IMR-90 (cell line): ENCODE measurements at regions not wholly inside any gene's neighbourhood (a gene's known extent, or its start where the extent isn't known, plus 50 kb on each side); places are given as distances from the start of the nearest gene placed in this dataset.

Source experiments
- ATAC-seq: fragments of 200-7000 bp; cut with Tn5 transposase; 2 replicates; pipeline ENCODE4 v1.9.1; 2020; ENCODE audit warnings: low read depth, mild to moderate bottlenecking, moderate library complexity
- BruUV-seq: library from RNA; stranded (reverse); fragments of 400-500 nt; replicated peaks from 2 replicates; lab custom pipeline; 2021; lab: Mats Ljungman, UMichigan
- CTCF ChIA-PET: fragments of 300-600 bp; formaldehyde crosslinking; extraction: SDS; loops from one replicate; lab custom pipeline; 2021; ENCODE audit warnings: antibody characterized with exemption; lab: Yijun Ruan, JAX
- POLR2A ChIA-PET: fragments of 300-600 bp; sonication (Branson Sonifier 250); formaldehyde crosslinking; loops from one replicate; lab custom pipeline; 2022; ENCODE audit warnings: antibody characterized with exemption; ENCODE audit not compliant: unreplicated experiment; lab: Charles Lee
- DNase-seq: peaks from one replicate; pipeline ENCODE4 v3.0.0; 2013
- H2AFZ ChIP-seq: replicated peaks from 2 replicates; pipeline ENCODE3; 2013; ENCODE audit warnings: low read length, mild to moderate bottlenecking; ENCODE audit not compliant: poor library complexity
- H2AK5ac ChIP-seq: 2 replicates; pipeline ENCODE4 v1.6.1; 2013; ENCODE audit warnings: low read depth, low read length, inconsistent platforms
- H2AK9ac ChIP-seq: replicated peaks from 2 replicates; pipeline ENCODE3; 2013; ENCODE audit warnings: mild to moderate bottlenecking, low read depth, low read length, moderate library complexity; ENCODE audit not compliant: poor library complexity
- H2BK120ac ChIP-seq: 2 replicates; pipeline ENCODE4 v1.6.1; 2013; ENCODE audit warnings: low read depth, low read length, inconsistent platforms
- H2BK15ac ChIP-seq: 3 replicates; pipeline ENCODE4 v1.6.1; 2013; ENCODE audit warnings: low read depth, low read length, inconsistent platforms
- H2BK20ac ChIP-seq: 2 replicates; pipeline ENCODE4 v1.6.1; 2013; ENCODE audit warnings: low read depth, mild to moderate bottlenecking, inconsistent platforms, low read length, moderate library complexity
- H2BK5ac ChIP-seq: 2 replicates; pipeline ENCODE4 v1.6.1; 2013; ENCODE audit warnings: mild to moderate bottlenecking, low read depth, low read length, inconsistent platforms; ENCODE audit not compliant: poor library complexity, severe bottlenecking
- H3K14ac ChIP-seq: replicated peaks from 2 replicates; pipeline ENCODE4 v1.6.1; 2013; ENCODE audit warnings: low read depth, low read length, inconsistent platforms
- H3K18ac ChIP-seq: 2 replicates; pipeline ENCODE4 v1.6.1; 2013; ENCODE audit warnings: low read depth, low read length, control low read depth
- H3K23ac ChIP-seq: 2 replicates; pipeline ENCODE4 v1.6.1; 2013; ENCODE audit warnings: low read depth, low read length, inconsistent platforms
- H3K27ac ChIP-seq: 2 replicates; pipeline ENCODE4 v1.5.1; 2013; ENCODE audit warnings: mild to moderate bottlenecking, control low read depth, low read length; ENCODE audit not compliant: insufficient read depth
- H3K27me3 ChIP-seq: 2 replicates; pipeline ENCODE4 v1.6.1; 2013; ENCODE audit warnings: low read length; ENCODE audit not compliant: control insufficient read depth, insufficient read depth
- H3K36me3 ChIP-seq: 2 replicates; pipeline ENCODE4 v1.6.1; 2013; ENCODE audit warnings: low read length, mixed read lengths; ENCODE audit not compliant: control insufficient read depth, insufficient read depth
- H3K4ac ChIP-seq: 2 replicates; pipeline ENCODE4 v1.6.1; 2013; ENCODE audit warnings: low read depth, low read length, inconsistent platforms
- H3K4me1 ChIP-seq: 2 replicates; pipeline ENCODE4 v1.6.1; 2013; ENCODE audit warnings: low read length, mixed read lengths; ENCODE audit not compliant: control insufficient read depth, insufficient read depth
- H3K4me2 ChIP-seq: 2 replicates; pipeline ENCODE4 v1.6.1; 2013; ENCODE audit warnings: low read depth, mild to moderate bottlenecking, control low read depth, low read length, moderate library complexity
- H3K4me3 ChIP-seq: 2 replicates; pipeline ENCODE4 v1.5.1; 2013; ENCODE audit warnings: low read depth, mild to moderate bottlenecking, control low read depth, low read length, moderate library complexity; ENCODE audit not compliant: insufficient read depth
- H3K56ac ChIP-seq: 2 replicates; pipeline ENCODE4 v1.6.1; 2013; ENCODE audit warnings: low read length, inconsistent platforms; ENCODE audit not compliant: insufficient read depth; ENCODE audit errors: extremely low read depth
- H3K79me1 ChIP-seq, 2 experiments: 2 replicates each; pipeline ENCODE4 v1.6.1; 2013; ENCODE audit warnings: low read length in 2 of 2, inconsistent platforms in 1 of 2, low read depth in 1 of 2
- H3K9ac ChIP-seq: 2 replicates; pipeline ENCODE4 v1.6.1; 2013; ENCODE audit warnings: low read depth, low read length, control low read depth
- H3K9me1 ChIP-seq: 2 replicates; pipeline ENCODE4 v1.6.1; 2013; ENCODE audit warnings: low read length, inconsistent platforms; ENCODE audit not compliant: insufficient read depth
- H3K9me3 ChIP-seq: 2 replicates; pipeline ENCODE4 v1.6.1; 2013; ENCODE audit warnings: low read length; ENCODE audit not compliant: control insufficient read depth, insufficient read depth
- H4K20me1 ChIP-seq: 2 replicates; pipeline ENCODE4 v1.6.1; 2013; ENCODE audit warnings: low read length, inconsistent platforms; ENCODE audit not compliant: insufficient read depth
- H4K5ac ChIP-seq: 2 replicates; pipeline ENCODE4 v1.6.1; 2013; ENCODE audit warnings: mild to moderate bottlenecking, low read depth, low read length, control low read depth
- H4K8ac ChIP-seq, 2 experiments: 2 replicates each; pipeline ENCODE4 v1.6.1; 2013; ENCODE audit warnings: low read depth in 2 of 2, low read length in 2 of 2, control low read depth in 1 of 2, inconsistent platforms in 1 of 2
- H4K91ac ChIP-seq: 2 replicates; pipeline ENCODE4 v1.6.1; 2013; ENCODE audit warnings: low read depth, low read length, inconsistent platforms; ENCODE audit not compliant: insufficient read depth
- CEBPB ChIP-seq: IDR thresholded peaks from 2 replicates; pipeline ENCODE4 v1.6.1; 2012; ENCODE audit warnings: low read depth, low read length, improper control_type of control experiment
- FOS ChIP-seq: fragments of 150-350 bp; IDR thresholded peaks from 2 replicates; pipeline ENCODE4 v1.6.1; 2016; ENCODE audit warnings: low read depth, low read length
- MAFK ChIP-seq: IDR thresholded peaks from 2 replicates; pipeline ENCODE4 v1.6.1; 2012; ENCODE audit warnings: low read depth, low read length, improper control_type of control experiment
- MAZ ChIP-seq: IDR thresholded peaks from 2 replicates; pipeline ENCODE4 v1.6.1; 2012; ENCODE audit warnings: low read depth, mild to moderate bottlenecking, low read length, improper control_type of control experiment, moderate library complexity, borderline replicate concordance
- MXI1 ChIP-seq: IDR thresholded peaks from 2 replicates; pipeline ENCODE4 v1.6.1; 2012; ENCODE audit warnings: low read depth, mild to moderate bottlenecking, low read length, moderate library complexity, borderline replicate concordance
- POLR2A ChIP-seq: IDR thresholded peaks from 2 replicates; pipeline ENCODE4 v1.6.1; 2012; ENCODE audit warnings: mild to moderate bottlenecking, low read depth, low read length
- RAD21 ChIP-seq: IDR thresholded peaks from 2 replicates; pipeline ENCODE4 v1.6.1; 2012; ENCODE audit warnings: low read length, improper control_type of control experiment
- RCOR1 ChIP-seq: IDR thresholded peaks from 2 replicates; pipeline ENCODE4 v1.6.1; 2012; ENCODE audit warnings: mild to moderate bottlenecking, low read length, improper control_type of control experiment; ENCODE audit not compliant: insufficient replicate concordance
- RFX5 ChIP-seq: IDR thresholded peaks from 2 replicates; pipeline ENCODE4 v1.8.0; 2012; ENCODE audit warnings: low read depth, mild to moderate bottlenecking, low read length, moderate library complexity
- SMC3 ChIP-seq: fragments of 150-350 bp; IDR thresholded peaks from 2 replicates; pipeline ENCODE4 v1.6.1; 2016; ENCODE audit warnings: low read depth, mild to moderate bottlenecking, antibody characterized with exemption, low read length, moderate library complexity
- WGBS, 2 experiments: methylation state at CpG; one replicate each; pipeline versions ENCODE4 v1.1.5 to v1.1.7; 2013; ENCODE audit warnings: missing lambda C conversion rate in 2 of 2; ENCODE audit not compliant: insufficient read length in 1 of 2; ENCODE audit errors: extremely low coverage in 2 of 2; 5-methylcytosine and 5-hydroxymethylcytosine counted together
- dilution Hi-C: fragments of 300-500 bp; cut with HindIII; formaldehyde crosslinking; loops from one replicate; pipeline ENCODE4 v1.14.3; 2018; ENCODE audit warnings: low sequenced_read_pairs; ENCODE audit not compliant: unreplicated experiment
- in situ Hi-C: fragments of 300-500 bp; cut with MboI; formaldehyde crosslinking; loops from 3 replicates; pipeline ENCODE4 v1.14.3; 2019; ENCODE audit warnings: low sequenced_read_pairs, inconsistent platforms, mixed read lengths
- intact Hi-C: fragments of 100-400 bp; cut with micrococcal nuclease; formaldehyde crosslinking; loops from 2 replicates; pipeline ENCODE4 v1.10.0; 2022
- TF ChIP-seq, protein P1 (sequence below): fragments of 150-350 bp; IDR thresholded peaks from 2 replicates; pipeline ENCODE4 v1.6.1; 2016; ENCODE audit warnings: low read depth, mild to moderate bottlenecking, low read length, moderate library complexity, borderline replicate concordance
- TF ChIP-seq, protein P2 (sequence below): fragments of 150-350 bp; IDR thresholded peaks from 2 replicates; pipeline ENCODE4 v1.6.1; 2017; ENCODE audit warnings: mild to moderate bottlenecking, antibody characterized with exemption, low read length, low read depth
- TF ChIP-seq, protein P3 (sequence below): conservative IDR thresholded peaks from 2 replicates; pipeline ENCODE4 v1.5.1; 2012; ENCODE audit warnings: mild to moderate bottlenecking, low read depth, low read length, improper control_type of control experiment

DNA sequence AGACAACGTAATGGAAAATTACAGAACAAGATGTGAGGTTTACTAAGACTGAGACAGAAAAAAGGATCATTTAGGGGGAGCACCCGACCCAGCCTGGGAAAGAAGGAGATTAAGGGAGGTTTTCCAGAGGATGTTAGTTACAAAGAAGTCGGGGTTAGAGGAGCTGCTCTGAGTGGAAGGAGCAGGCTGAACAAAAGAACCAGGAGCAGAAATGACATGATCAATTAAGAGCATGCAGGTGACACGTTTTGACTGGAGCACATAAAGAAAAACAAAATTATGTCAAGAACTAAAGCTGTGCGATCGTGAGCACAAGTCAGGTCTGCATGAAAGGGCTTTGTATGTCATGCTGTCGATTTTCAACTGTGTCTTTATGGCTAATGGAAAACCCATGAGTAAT, 417.3 kb upstream of the MARCKS start:
- H3K4me2 ChIP-seq: no peak overlapping the region
- ATAC-seq (no peak), DNase-seq (no peak)
- no peak overlapping the region for H2BK15ac ChIP-seq
- no peaks in the 10 kb centered on the region for H3K79me1 ChIP-seq
- no peak overlapping the region for H4K91ac ChIP-seq
- H4K5ac ChIP-seq: no peak overlapping the region
- no peaks in the 10 kb centered on the region for H4K20me1 ChIP-seq
- no peaks in the 10 kb centered on the region for H3K4me1 ChIP-seq
- CTCF ChIA-PET: interaction anchor here (1.0 kb wide), 1 partner anchor 10 kb away, joined by 3 read pairs; no protein-coding TSS in a partner anchor
- POLR2A ChIA-PET: no interaction called here
- H2BK20ac ChIP-seq: no peak overlapping the region
- H3K9me1 ChIP-seq: no peaks in the 10 kb centered on the region
- intact Hi-C loops (loop anchor here (10.0 kb wide), 1 partner anchor 315 kb away; no protein-coding TSS in a partner anchor), in situ Hi-C loops (no loop called here), dilution Hi-C loops (no loop called here)
- 33% methylated on average over 2 of the region's 7 CpGs; no CpG with 5 or more reads in 1 of the 2 experiments for WGBS, 2 experiments
- BruUV-seq: no TSS peak
- TF ChIP-seq FOS (no peak), POLR2A (no peak), RFX5 (no peak), MAFK (no peak), CEBPB (no peak), MAZ (no peak), SMC3 (no peak), MXI1 (no peak), RAD21 (no peak), RCOR1 (no peak)
- TF ChIP-seq, protein P1, sequence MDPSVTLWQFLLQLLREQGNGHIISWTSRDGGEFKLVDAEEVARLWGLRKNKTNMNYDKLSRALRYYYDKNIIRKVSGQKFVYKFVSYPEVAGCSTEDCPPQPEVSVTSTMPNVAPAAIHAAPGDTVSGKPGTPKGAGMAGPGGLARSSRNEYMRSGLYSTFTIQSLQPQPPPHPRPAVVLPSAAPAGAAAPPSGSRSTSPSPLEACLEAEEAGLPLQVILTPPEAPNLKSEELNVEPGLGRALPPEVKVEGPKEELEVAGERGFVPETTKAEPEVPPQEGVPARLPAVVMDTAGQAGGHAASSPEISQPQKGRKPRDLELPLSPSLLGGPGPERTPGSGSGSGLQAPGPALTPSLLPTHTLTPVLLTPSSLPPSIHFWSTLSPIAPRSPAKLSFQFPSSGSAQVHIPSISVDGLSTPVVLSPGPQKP: no peak
- TF ChIP-seq, protein P2, sequence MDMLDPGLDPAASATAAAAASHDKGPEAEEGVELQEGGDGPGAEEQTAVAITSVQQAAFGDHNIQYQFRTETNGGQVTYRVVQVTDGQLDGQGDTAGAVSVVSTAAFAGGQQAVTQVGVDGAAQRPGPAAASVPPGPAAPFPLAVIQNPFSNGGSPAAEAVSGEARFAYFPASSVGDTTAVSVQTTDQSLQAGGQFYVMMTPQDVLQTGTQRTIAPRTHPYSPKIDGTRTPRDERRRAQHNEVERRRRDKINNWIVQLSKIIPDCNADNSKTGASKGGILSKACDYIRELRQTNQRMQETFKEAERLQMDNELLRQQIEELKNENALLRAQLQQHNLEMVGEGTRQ: no peak
- TF ChIP-seq, protein P3, sequence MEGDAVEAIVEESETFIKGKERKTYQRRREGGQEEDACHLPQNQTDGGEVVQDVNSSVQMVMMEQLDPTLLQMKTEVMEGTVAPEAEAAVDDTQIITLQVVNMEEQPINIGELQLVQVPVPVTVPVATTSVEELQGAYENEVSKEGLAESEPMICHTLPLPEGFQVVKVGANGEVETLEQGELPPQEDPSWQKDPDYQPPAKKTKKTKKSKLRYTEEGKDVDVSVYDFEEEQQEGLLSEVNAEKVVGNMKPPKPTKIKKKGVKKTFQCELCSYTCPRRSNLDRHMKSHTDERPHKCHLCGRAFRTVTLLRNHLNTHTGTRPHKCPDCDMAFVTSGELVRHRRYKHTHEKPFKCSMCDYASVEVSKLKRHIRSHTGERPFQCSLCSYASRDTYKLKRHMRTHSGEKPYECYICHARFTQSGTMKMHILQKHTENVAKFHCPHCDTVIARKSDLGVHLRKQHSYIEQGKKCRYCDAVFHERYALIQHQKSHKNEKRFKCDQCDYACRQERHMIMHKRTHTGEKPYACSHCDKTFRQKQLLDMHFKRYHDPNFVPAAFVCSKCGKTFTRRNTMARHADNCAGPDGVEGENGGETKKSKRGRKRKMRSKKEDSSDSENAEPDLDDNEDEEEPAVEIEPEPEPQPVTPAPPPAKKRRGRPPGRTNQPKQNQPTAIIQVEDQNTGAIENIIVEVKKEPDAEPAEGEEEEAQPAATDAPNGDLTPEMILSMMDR: no peak
- no peak overlapping the region for H3K14ac ChIP-seq
- no peak overlapping the region for H2AFZ ChIP-seq
- no peak overlapping the region for H2AK5ac ChIP-seq
- H3K9me3 ChIP-seq: no peaks in the 10 kb centered on the region
- no peak overlapping the region for H3K18ac ChIP-seq
- no peak overlapping the region for H3K27ac ChIP-seq
- no peak overlapping the region for H3K9ac ChIP-seq
- no peaks in the 10 kb centered on the region for H3K27me3 ChIP-seq
- H2AK9ac ChIP-seq: no peak overlapping the region
- H3K56ac ChIP-seq: no peak overlapping the region
- H4K8ac ChIP-seq: no peak overlapping the region
- H3K36me3 ChIP-seq: no peaks in the 10 kb centered on the region
- no peak overlapping the region for H2BK5ac ChIP-seq
- no peak overlapping the region for H3K4me3 ChIP-seq
- H3K23ac ChIP-seq: no peak overlapping the region
- H3K4ac ChIP-seq: no peak overlapping the region
- no peak overlapping the region for H2BK120ac ChIP-seq
